Tibial nerve (tissue), 4 donors: ENCODE measurements at regions not wholly inside any gene's neighbourhood (a gene's known extent, or its start where the extent isn't known, plus 50 kb on each side); places are given as distances from the start of the nearest gene placed in this dataset.

Experiments used
- EP300 ChIP-seq, 2 donors: sonication (generic); formaldehyde crosslinking; IDR thresholded peaks; one replicate each; pipeline ENCODE4 v1.6.1; 2017; ENCODE audit warnings: antibody characterized with exemption in 2 of 2, mild to moderate bottlenecking in 1 of 2
- POLR2A ChIP-seq, 2 donors: fragments of 450-650 bp; IDR thresholded peaks; one replicate each; pipeline ENCODE4 v1.6.1; 2017; ENCODE audit warnings: antibody characterized with exemption in 2 of 2, mild to moderate bottlenecking in 2 of 2, moderate library complexity in 2 of 2
- TF ChIP-seq, protein P1 (sequence below), 5 experiments: fragments of 200-600 bp in 3 of 5; fragments of 450-650 bp in 2 of 5; sonication (generic) in 3 of 5; IDR thresholded peaks; one replicate each; pipeline ENCODE4 v1.5.1; 2016 to 2019; ENCODE audit warnings: antibody characterized with exemption in 5 of 5, mild to moderate bottlenecking in 3 of 5, moderate library complexity in 2 of 5

DNA sequence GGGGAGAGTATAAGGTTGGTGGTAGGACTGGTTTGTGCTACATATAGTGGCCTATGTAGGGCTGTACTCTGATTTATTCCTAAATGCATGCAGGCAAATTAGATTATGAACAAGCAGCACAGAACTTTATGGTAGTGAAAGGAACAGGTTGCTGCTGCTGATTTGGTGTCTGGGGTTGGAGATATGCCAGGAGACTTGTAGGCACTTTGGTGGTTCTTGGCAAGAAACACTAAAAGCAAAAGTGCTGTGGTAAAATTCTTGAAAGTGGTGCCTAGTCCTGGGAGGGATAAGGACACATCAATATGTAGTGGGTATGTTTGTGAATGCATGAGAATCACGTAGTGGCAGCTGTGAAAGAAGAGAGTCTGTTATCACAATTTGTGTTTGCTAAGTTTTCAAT lies 2126.0 kb downstream of the TP53TG3F start:
- TF ChIP-seq POLR2A (IDR thresholded peaks at IDR 0.05) (no peak), EP300 (IDR thresholded peaks at IDR 0.05) (no peak)
- TF ChIP-seq, protein P1, sequence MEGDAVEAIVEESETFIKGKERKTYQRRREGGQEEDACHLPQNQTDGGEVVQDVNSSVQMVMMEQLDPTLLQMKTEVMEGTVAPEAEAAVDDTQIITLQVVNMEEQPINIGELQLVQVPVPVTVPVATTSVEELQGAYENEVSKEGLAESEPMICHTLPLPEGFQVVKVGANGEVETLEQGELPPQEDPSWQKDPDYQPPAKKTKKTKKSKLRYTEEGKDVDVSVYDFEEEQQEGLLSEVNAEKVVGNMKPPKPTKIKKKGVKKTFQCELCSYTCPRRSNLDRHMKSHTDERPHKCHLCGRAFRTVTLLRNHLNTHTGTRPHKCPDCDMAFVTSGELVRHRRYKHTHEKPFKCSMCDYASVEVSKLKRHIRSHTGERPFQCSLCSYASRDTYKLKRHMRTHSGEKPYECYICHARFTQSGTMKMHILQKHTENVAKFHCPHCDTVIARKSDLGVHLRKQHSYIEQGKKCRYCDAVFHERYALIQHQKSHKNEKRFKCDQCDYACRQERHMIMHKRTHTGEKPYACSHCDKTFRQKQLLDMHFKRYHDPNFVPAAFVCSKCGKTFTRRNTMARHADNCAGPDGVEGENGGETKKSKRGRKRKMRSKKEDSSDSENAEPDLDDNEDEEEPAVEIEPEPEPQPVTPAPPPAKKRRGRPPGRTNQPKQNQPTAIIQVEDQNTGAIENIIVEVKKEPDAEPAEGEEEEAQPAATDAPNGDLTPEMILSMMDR (IDR thresholded peaks at IDR 0.05): no peak
